ENCODE measurements at regions not wholly inside any gene's neighbourhood (a gene's known extent, or its start where the extent isn't known, plus 50 kb on each side); places are given as distances from the start of the nearest gene placed in this dataset.

- TF ChIP-seq, protein P1, sequence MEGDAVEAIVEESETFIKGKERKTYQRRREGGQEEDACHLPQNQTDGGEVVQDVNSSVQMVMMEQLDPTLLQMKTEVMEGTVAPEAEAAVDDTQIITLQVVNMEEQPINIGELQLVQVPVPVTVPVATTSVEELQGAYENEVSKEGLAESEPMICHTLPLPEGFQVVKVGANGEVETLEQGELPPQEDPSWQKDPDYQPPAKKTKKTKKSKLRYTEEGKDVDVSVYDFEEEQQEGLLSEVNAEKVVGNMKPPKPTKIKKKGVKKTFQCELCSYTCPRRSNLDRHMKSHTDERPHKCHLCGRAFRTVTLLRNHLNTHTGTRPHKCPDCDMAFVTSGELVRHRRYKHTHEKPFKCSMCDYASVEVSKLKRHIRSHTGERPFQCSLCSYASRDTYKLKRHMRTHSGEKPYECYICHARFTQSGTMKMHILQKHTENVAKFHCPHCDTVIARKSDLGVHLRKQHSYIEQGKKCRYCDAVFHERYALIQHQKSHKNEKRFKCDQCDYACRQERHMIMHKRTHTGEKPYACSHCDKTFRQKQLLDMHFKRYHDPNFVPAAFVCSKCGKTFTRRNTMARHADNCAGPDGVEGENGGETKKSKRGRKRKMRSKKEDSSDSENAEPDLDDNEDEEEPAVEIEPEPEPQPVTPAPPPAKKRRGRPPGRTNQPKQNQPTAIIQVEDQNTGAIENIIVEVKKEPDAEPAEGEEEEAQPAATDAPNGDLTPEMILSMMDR (IDR thresholded peaks at IDR 0.05), result no peak
- no peak for TF ChIP-seq POLR2A (IDR thresholded peaks at IDR 0.05)
Observed at GRCh38 chr11:134625151-134625550, 213.1 kb upstream of the B3GAT1 start.

Measured in lower leg skin (tissue), 3 donors.